Fibroblast of skin of right biceps (primary cell): ENCODE measurements at regions not wholly inside any gene's neighbourhood (a gene's known extent, or its start where the extent isn't known, plus 50 kb on each side); places are given as distances from the start of the nearest gene placed in this dataset.
A peak's percentile ranks its signal among the peaks of the same experiment; 100 is the strongest.
"Not testable (repeated sequence)": the region's sequence is repeated elsewhere in the genome, so short reads cannot be mapped to it uniquely, and the experiment has no call there.

Experiments
- DNase-seq: peaks from one replicate; pipeline ENCODE4 v3.0.0-alpha.2; 2013

- no peak for DNase-seq
Measured at GRCh38 chr14:56057071-56057741, 61.0 kb upstream of the PELI2 start.

- DNase-seq = no peak
Measured at GRCh38 chr14:56057767-56058166, 60.4 kb upstream of the PELI2 start.

GRCh38 chr14:56059054-56059453, 59.2 kb upstream of the PELI2 start:
- peak; percentile 3 for DNase-seq

GRCh38 chr14:56061051-56061450, 57.2 kb upstream of the PELI2 start:
- DNase-seq = no peak

GRCh38 chr14:56063131-56063530, 55.1 kb upstream of the PELI2 start:
- DNase-seq = no peak

- no peak for DNase-seq
Measured at GRCh38 chr14:56064513-56064912, 53.7 kb upstream of the PELI2 start.

- DNase-seq = not testable (repeated sequence)
Measured at GRCh38 chr14:56065199-56065598, 53.0 kb upstream of the PELI2 start.

GRCh38 chr14:56065621-56066290, 52.5 kb upstream of the PELI2 start:
- DNase-seq = no peak
